ENCODE measurements at regions not wholly inside any gene's neighbourhood (a gene's known extent, or its start where the extent isn't known, plus 50 kb on each side); places are given as distances from the start of the nearest gene placed in this dataset.

DNA sequence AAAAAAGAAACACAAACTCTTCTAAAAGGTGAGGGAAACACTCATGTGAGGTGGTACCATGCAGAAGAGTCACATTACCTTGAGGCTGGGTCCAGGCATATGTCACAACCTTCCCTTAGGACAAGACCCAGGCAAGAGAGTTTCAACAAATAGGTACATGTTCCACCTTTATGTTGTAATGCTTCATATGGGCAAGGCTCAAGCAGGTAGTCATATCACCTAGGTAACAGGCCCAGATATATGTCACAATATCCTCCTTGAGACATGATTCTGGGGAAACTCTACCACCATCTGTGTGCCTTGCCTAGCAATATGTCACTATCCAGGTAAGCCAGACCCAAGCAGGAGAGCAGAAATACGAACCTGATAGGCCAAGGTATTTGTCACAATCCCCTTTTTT, 892.2 kb upstream of the AMELY start:
- Histone ChIP-seq H3K27ac (no peak overlapping the region), H3K27me3 (no peaks in the 10 kb centered on the region), H3K4me3 (no peak overlapping the region), H3K36me3 (no peaks in the 10 kb centered on the region), H3K4me1 (no peaks in the 10 kb centered on the region), H3K9me3 (no peaks in the 10 kb centered on the region)
- intact Hi-C loops (cut with DNase I): no loop called here
- TF ChIP-seq POLR2A (IDR thresholded peaks at IDR 0.05) (no peak), CTCF (IDR thresholded peaks at IDR 0.05) (no peak)
- no peak for DNase-seq
- 67% methylated on average over 1 of the region's 1 CpG; no CpG with 5 or more reads in 1 of the 2 donors for WGBS, 2 donors

GRCh38 chrY:7796128-7796527, 884.6 kb upstream of the AMELY start:
- peaks cover 0 to 14% (median 0%) of the 10 kb centered on the region in 3 donors for H3K4me1 ChIP-seq

DNA sequence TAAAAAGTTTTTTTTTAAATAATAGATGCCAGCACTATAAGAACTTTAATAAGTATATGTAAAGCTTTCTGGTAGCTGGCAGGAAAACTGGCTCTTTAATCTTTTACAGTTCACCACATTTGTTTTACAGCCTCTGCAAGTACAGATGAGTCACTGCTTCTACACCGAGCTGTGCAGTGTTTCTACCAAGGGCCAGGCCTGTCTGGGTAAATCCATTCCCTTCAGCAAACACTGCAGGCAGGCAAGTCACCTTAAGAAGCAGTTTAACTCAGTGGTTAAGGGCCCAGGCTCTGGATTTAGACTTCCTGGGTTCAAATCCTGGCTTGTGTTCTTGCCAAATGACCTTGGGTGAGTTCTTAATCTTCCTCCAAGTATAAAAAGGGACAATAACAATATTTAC, 882.9 kb upstream of the AMELY start:
- Histone ChIP-seq H3K4me1 (peaks cover 0 to 14% (median 0%) of the 10 kb centered on the region in 3 donors), H3K27ac (no peak overlapping the region), H3K27me3 (no peaks in the 10 kb centered on the region), H3K4me3 (no peak overlapping the region), H3K9me3 (no peaks in the 10 kb centered on the region), H3K36me3 (no peaks in the 10 kb centered on the region)
- no peak for TF ChIP-seq CTCF (IDR thresholded peaks at IDR 0.05)
- no peak for TF ChIP-seq POLR2A (IDR thresholded peaks at IDR 0.05)
- intact Hi-C loops (cut with DNase I): no loop called here
- no peak for DNase-seq
- WGBS, 2 donors: 20% methylated on average over 1 of the region's 1 CpG; no CpG with 5 or more reads in 1 of the 2 donors

More at GRCh38 chrY:7796128-7796527, 884.6 kb upstream of the AMELY start:
- TF ChIP-seq POLR2A (IDR thresholded peaks at IDR 0.05) (no peak), CTCF (IDR thresholded peaks at IDR 0.05) (no peak)
- Histone ChIP-seq H3K27me3 (no peaks in the 10 kb centered on the region), H3K9me3 (no peaks in the 10 kb centered on the region), H3K4me3 (no peak overlapping the region), H3K27ac (no peak overlapping the region), H3K36me3 (no peaks in the 10 kb centered on the region)
- intact Hi-C loops (cut with DNase I): no loop called here
- no peak for DNase-seq

DNA sequence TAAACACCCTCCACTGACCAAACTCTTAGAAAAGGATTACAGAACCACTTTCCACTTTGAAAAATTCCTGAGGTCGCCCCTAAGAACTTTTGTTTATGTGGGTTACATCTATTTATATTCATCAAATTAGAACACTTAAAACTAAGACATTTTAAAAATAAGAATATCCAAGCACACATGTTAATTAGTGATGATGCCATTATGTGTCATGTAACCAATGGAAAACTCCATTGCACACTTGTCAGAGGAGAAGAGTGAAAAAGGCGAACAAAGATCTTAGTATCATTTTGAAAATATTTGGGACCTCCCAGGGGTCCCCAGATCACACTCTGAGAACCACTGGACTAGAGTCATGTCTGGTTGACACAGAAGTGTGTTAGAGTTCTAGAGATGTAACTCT, 882.4 kb upstream of the AMELY start:
- H3K9me3 ChIP-seq: no peaks in the 10 kb centered on the region
- no peaks in the 10 kb centered on the region for H3K36me3 ChIP-seq
- no peak overlapping the region for H3K27ac ChIP-seq
- intact Hi-C loops (cut with DNase I): no loop called here
- H3K4me1 ChIP-seq: peaks cover 0 to 14% (median 0%) of the 10 kb centered on the region in 3 donors
- TF ChIP-seq POLR2A (IDR thresholded peaks at IDR 0.05) (no peak), CTCF (IDR thresholded peaks at IDR 0.05) (no peak)
- H3K27me3 ChIP-seq: no peaks in the 10 kb centered on the region
- WGBS, 2 donors: 38% methylated on average over 2 of the region's 2 CpGs; no CpG with 5 or more reads in 1 of the 2 donors
- H3K4me3 ChIP-seq: no peak overlapping the region
- no peak for DNase-seq

GRCh38 chrY:7792431-7792830, 880.9 kb upstream of the AMELY start:
- Histone ChIP-seq H3K4me1 (peaks cover 0 to 14% (median 0%) of the 10 kb centered on the region in 3 donors), H3K27me3 (no peaks in the 10 kb centered on the region), H3K9me3 (no peaks in the 10 kb centered on the region), H3K4me3 (no peak overlapping the region), H3K36me3 (no peaks in the 10 kb centered on the region), H3K27ac (no peak overlapping the region)
- no peak for DNase-seq
- TF ChIP-seq CTCF (IDR thresholded peaks at IDR 0.05) (no peak), POLR2A (IDR thresholded peaks at IDR 0.05) (no peak)
- 60% methylated on average over 2 of the region's 2 CpGs; no CpG with 5 or more reads in 1 of the 2 donors for WGBS, 2 donors
- intact Hi-C loops (cut with DNase I): no loop called here

Data from esophagus squamous epithelium (tissue), 5 donors.